PC-3 (cell line): ENCODE measurements at regions not wholly inside any gene's neighbourhood (a gene's known extent, or its start where the extent isn't known, plus 50 kb on each side); places are given as distances from the start of the nearest gene placed in this dataset.

Experiments used
- ATAC-seq: fragments of 200-7000 bp; cut with Tn5 transposase; 2 replicates; pipeline ENCODE4 v1.9.1; 2020; ENCODE audit warnings: mild to moderate bottlenecking, moderate library complexity
- BruUV-seq: library from RNA; stranded (reverse); fragments of 400-500 nt; replicated peaks from 2 replicates; lab custom pipeline; 2021; lab: Mats Ljungman, UMichigan
- CTCF ChIA-PET: fragments of 300-600 bp; sonication (Branson Sonifier 250); formaldehyde crosslinking; loops from one replicate; lab custom pipeline; 2022; ENCODE audit warnings: antibody characterized with exemption; lab: Charles Lee
- POLR2A ChIA-PET: fragments of 300-600 bp; sonication (Branson Sonifier 250); formaldehyde crosslinking; loops from one replicate; lab custom pipeline; 2022; ENCODE audit warnings: antibody characterized with exemption; ENCODE audit not compliant: unreplicated experiment; lab: Charles Lee
- DNase-seq: peaks from one replicate; pipeline ENCODE4 v3.0.0-alpha.2; 2015
- H2AFZ ChIP-seq: fragments of 300-600 bp; sonication (generic); 2 replicates; pipeline ENCODE4 v1.6.0; 2016; ENCODE audit warnings: antibody characterized with exemption, low read length
- H3F3A ChIP-seq: fragments of 300-600 bp; sonication (generic); one replicate; pipeline ENCODE4 v1.6.0; 2017; ENCODE audit warnings: antibody characterized with exemption, low read length, control low read depth, mild to moderate bottlenecking; ENCODE audit not compliant: unreplicated experiment
- H3K27ac ChIP-seq: fragments of 300-600 bp; sonication (generic); 2 replicates; pipeline ENCODE4 v1.5.1; 2016; ENCODE audit warnings: mild to moderate bottlenecking, low read length
- H3K27me3 ChIP-seq: fragments of 300-600 bp; sonication (generic); 2 replicates; pipeline ENCODE4 v1.6.1; 2016; ENCODE audit warnings: low read length, mixed read lengths
- H3K36me3 ChIP-seq: fragments of 300-600 bp; sonication (generic); 2 replicates; pipeline ENCODE4 v1.6.1; 2016; ENCODE audit warnings: low read depth, mixed run types, low read length, mixed read lengths
- H3K4me1 ChIP-seq: fragments of 300-600 bp; sonication (generic); 2 replicates; pipeline ENCODE4 v1.5.1; 2016; ENCODE audit warnings: low read length; ENCODE audit not compliant: insufficient read depth
- H3K4me2 ChIP-seq: fragments of 300-600 bp; sonication (generic); 2 replicates; pipeline ENCODE4 v1.6.0; 2016; ENCODE audit warnings: low read length
- H3K4me3 ChIP-seq: fragments of 300-600 bp; sonication (generic); 2 replicates; pipeline ENCODE4 v1.5.1; 2016; ENCODE audit warnings: mild to moderate bottlenecking, low read length, mixed read lengths
- H3K79me2 ChIP-seq: fragments of 300-600 bp; sonication (generic); 2 replicates; pipeline ENCODE4 v1.6.1; 2017; ENCODE audit warnings: low read length, mixed read lengths
- H3K9ac ChIP-seq: fragments of 300-600 bp; sonication (generic); 2 replicates; pipeline ENCODE4 v1.6.0; 2016; ENCODE audit warnings: mild to moderate bottlenecking, low read length
- H3K9me2 ChIP-seq: fragments of 300-600 bp; sonication (generic); replicated peaks from 2 replicates; pipeline ENCODE4 v1.6.1; 2016; ENCODE audit warnings: mixed run types, low read length, mixed read lengths
- H3K9me3 ChIP-seq: fragments of 300-600 bp; sonication (generic); 2 replicates; pipeline ENCODE4 v1.6.1; 2016; ENCODE audit warnings: low read length, mixed read lengths
- H4K20me1 ChIP-seq: fragments of 300-600 bp; sonication (generic); 2 replicates; pipeline ENCODE4 v1.6.1; 2016; ENCODE audit warnings: low read length, mixed read lengths
- CTCF ChIP-seq: fragments of 300-600 bp; sonication (generic); conservative IDR thresholded peaks from 2 replicates; pipeline ENCODE4 v1.5.1; 2017; ENCODE audit warnings: antibody characterized with exemption, low read depth, mild to moderate bottlenecking, low read length
- EZH2 ChIP-seq: fragments of 300-600 bp; sonication (generic); IDR thresholded peaks from one replicate; pipeline ENCODE4 v1.6.1; 2017; ENCODE audit warnings: antibody characterized with exemption, mild to moderate bottlenecking, low read length; ENCODE audit not compliant: unreplicated experiment
- EZH2phosphoT487 ChIP-seq: fragments of 300-600 bp; sonication (generic); IDR thresholded peaks from 2 replicates; pipeline ENCODE4 v1.6.1; 2018; ENCODE audit warnings: mild to moderate bottlenecking, antibody characterized with exemption, low read length, borderline replicate concordance
- intact Hi-C: fragments of 100-400 bp; cut with micrococcal nuclease; formaldehyde crosslinking; loops from 2 replicates; pipeline ENCODE4 v1.9.0; 2023

GRCh38 chr3:74693251-74693650 lies 78.8 kb upstream of the CNTN3 start:
- no peaks in the 10 kb centered on the region for H3K36me3 ChIP-seq
- ChIA-PET CTCF (no interaction called here), POLR2A (no interaction called here)
- H4K20me1 ChIP-seq = no peaks in the 10 kb centered on the region
- peaks cover 7% of the 10 kb centered on the region; the same call in 1 of the 2 replicates for H3K9me3 ChIP-seq
- H3K27ac ChIP-seq = no peak overlapping the region
- BruUV-seq = no TSS peak
- intact Hi-C loops = no loop called here
- H3K79me2 ChIP-seq = no peaks in the 10 kb centered on the region
- H3K4me2 ChIP-seq = no peak overlapping the region
- ATAC-seq (no peak), DNase-seq (no peak)
- no peaks in the 10 kb centered on the region for H3K4me1 ChIP-seq
- H3K4me3 ChIP-seq = no peak overlapping the region
- no peaks in the 10 kb centered on the region for H3K9me2 ChIP-seq
- no peaks in the 10 kb centered on the region for H3F3A ChIP-seq
- H2AFZ ChIP-seq = no peak overlapping the region
- TF ChIP-seq EZH2phosphoT487 (no peak), EZH2 (no peak), CTCF (no peak)
- H3K27me3 ChIP-seq = no peaks in the 10 kb centered on the region
- no peak overlapping the region for H3K9ac ChIP-seq

DNA sequence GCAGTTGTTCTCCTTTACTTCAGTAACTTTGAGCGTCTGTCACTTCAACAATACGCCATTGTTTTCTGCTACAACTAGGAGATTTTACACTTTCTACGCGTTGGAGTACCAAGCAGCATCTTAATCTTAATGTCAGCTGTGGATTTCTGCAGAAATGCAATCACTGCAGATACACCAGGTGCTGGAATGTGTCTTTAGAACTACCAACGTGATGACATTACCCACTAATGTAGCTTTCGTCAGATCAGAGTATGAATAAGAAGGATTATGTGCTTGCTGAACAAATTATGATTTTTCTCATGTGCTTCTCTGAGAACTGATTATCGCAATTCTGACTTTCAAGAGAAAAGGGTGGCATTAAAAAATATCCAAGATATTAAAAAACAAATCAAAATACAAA lies 77.5 kb upstream of the CNTN3 start:
- no TSS peak for BruUV-seq
- TF ChIP-seq EZH2phosphoT487 (no peak), CTCF (no peak), EZH2 (no peak)
- CTCF ChIA-PET = no interaction called here

DNA sequence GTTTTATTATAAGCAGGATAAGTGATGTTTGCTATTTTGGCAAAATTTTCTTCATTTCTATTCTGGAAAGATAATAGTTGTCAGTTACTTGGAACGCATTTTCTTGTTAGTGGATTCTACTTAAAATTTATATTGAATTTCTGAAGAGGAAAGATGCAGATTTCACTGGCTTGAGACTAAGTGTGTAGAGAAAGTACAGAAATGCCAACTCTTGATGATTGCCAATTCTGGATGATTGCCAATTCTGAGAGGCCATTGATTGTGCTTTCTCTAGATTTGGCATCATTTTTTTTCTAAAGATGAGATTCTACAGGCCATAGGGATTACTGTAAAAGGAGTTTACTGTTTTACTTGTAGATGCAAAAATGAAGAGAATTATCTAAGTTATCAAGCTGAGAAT lies 58.9 kb upstream of the CNTN3 start:
- no peak overlapping the region for H3K4me2 ChIP-seq
- no peaks in the 10 kb centered on the region for H3K4me1 ChIP-seq
- CTCF ChIA-PET = no interaction called here
- H3F3A ChIP-seq = no peaks in the 10 kb centered on the region
- H3K4me3 ChIP-seq = no peak overlapping the region
- intact Hi-C loops = no loop called here
- BruUV-seq = no TSS peak
- H4K20me1 ChIP-seq = no peaks in the 10 kb centered on the region
- no peaks in the 10 kb centered on the region for H3K9me2 ChIP-seq
- H2AFZ ChIP-seq = no peak overlapping the region
- H3K27me3 ChIP-seq = no peaks in the 10 kb centered on the region
- POLR2A ChIA-PET = no interaction called here
- H3K27ac ChIP-seq = no peak overlapping the region
- no peak for TF ChIP-seq CTCF
- no peak for TF ChIP-seq EZH2phosphoT487
- TF ChIP-seq EZH2 = no peak
- ATAC-seq = no peak
- peaks cover 41% of the 10 kb centered on the region for H3K9me3 ChIP-seq
- no peak for DNase-seq
- H3K79me2 ChIP-seq = no peaks in the 10 kb centered on the region
- H3K9ac ChIP-seq = no peak overlapping the region
- no peaks in the 10 kb centered on the region for H3K36me3 ChIP-seq

More for the DNA sequence above, 77.5 kb upstream of the CNTN3 start:
- Histone ChIP-seq H3F3A (no peaks in the 10 kb centered on the region), H2AFZ (no peak overlapping the region), H4K20me1 (no peaks in the 10 kb centered on the region), H3K4me3 (no peak overlapping the region), H3K27ac (no peak overlapping the region), H3K9ac (no peak overlapping the region), H3K4me2 (no peak overlapping the region), H3K27me3 (no peaks in the 10 kb centered on the region), H3K4me1 (no peaks in the 10 kb centered on the region), H3K9me3 (peaks cover 4% of the 10 kb centered on the region; the same call in 1 of the 2 replicates), H3K79me2 (no peaks in the 10 kb centered on the region), H3K9me2 (no peaks in the 10 kb centered on the region), H3K36me3 (no peaks in the 10 kb centered on the region)
- intact Hi-C loops = no loop called here
- ATAC-seq = no peak
- no peak for DNase-seq
- POLR2A ChIA-PET = no interaction called here
